ENCODE measurements at regions not wholly inside any gene's neighbourhood (a gene's known extent, or its start where the extent isn't known, plus 50 kb on each side); places are given as distances from the start of the nearest gene placed in this dataset.

DNA sequence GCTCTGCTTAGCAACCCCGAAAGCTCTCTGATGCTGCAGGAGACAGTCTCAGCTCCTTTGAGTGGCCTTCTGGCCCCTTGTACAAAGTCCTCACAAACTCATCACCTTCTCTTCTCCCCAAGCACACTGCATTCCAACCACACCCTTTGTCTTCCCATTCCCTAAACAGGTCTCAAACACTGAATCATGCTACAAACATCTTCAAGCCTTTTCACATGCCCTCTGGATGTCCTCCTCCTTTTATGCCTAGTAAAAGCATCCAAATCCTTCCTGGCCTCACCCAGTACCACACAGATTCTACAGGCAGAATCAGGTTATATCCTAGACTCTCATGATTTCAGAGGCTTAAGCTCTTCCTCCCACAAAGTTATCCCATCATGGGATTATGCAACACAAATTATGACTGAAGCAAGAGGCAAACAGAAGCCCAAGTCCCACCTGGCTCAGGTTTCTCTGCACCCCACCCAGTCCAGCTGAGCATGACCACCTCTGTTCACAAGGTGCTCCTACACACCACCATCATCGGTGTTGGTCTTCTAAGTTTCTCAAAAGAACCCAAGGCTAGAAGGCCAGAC lies 61.4 kb upstream of the PCED1B start:
- DNase-seq = no peak
- intact Hi-C loops (cut with DNase I) = no loop called here

DNA sequence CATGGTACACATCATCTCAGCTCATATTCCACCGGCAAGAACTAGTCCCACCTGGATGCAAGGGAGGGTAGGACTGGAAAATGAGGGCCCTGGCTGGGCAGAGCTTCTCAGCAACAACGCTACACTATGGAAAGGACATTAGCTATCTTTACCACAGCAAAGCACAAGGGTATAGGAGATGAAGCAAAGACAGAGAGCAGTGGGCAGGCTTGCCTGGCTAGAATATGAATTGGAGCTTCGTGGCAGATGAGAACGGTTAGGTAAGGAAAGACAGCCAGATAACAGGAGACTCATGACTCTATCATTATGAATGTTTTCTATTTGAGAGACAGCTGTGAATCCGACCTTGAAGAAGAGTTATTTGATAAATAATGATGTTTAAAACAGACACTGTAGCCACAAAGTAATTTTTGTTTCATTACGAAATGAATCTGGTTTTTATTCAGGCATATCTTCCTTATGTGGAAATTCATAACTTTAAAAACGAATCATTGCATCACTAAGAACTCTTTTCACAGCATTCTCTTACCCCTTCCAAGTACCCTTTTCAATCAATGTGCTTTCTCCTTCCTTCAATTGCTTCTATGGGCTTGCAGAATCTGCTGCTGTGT lies 59.1 kb upstream of the PCED1B start:
- no peak for DNase-seq
- intact Hi-C loops (cut with DNase I) = loop anchor here (10.0 kb wide), 1 partner anchor 346 kb away; no protein-coding TSS in a partner anchor

DNA sequence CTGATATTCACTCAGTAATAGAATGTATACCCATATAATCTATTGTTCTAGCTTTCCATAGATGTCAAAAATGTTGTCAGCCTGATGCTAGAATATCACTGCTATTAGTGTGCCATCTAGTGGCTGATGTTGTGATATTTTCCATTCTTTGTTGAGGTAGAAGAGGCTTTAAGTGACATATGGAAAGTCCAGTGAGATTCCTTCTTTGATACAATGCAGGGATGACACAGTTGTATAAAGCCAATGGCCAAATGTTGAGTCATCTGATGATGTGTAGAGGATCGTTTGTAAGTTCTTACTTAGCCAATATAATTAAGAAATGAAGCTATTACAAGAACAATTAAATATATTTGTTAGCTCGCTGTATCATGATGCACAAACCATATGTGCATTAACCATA lies 58.1 kb upstream of the PCED1B start:
- intact Hi-C loops (cut with DNase I) = loop anchor here (10.0 kb wide), 1 partner anchor 346 kb away; no protein-coding TSS in a partner anchor
- peak in 9 of 42 donors; percentile 11 to 64 (median 22) for DNase-seq

DNA sequence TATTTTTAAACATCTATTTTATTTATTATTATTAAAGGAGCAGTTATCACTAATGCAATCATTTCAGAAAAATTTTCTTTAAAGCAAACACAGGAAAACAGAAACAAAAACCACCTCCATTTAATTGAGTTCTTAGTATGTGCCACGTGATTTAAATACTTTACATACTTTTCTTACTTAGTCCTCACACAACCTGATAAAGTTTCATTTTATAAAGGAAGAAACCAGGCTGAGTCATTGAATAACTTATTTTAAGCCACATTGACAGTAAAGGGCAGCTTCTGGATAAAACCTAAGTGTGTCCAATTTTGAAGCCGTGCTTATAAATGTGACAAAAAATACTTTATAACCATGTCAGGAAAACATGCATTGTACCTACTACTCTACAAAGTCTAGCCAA lies 57.1 kb upstream of the PCED1B start:
- intact Hi-C loops (cut with DNase I) = loop anchor here (10.0 kb wide), 1 partner anchor 347 kb away; no protein-coding TSS in a partner anchor
- DNase-seq = no peak

DNA sequence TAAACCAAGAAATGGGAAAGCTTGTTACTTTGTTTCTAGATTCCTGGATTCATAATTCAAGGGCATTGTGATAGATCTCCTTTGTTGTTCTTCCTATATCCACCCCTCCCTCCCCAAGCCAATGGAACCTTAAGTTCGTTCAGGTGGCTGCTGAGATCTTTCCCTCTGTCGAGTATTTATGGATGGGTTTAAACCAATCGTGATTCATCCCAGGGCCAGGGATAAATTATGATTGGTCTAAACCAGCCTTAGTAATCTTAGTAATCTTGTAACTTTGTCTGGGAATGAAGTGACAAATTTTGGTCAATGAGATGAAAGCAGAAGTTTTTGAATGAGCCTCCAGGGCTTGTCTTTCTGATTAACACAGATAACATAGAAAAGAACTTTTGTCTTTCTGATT lies 56.1 kb upstream of the PCED1B start:
- DNase-seq = no peak
- intact Hi-C loops (cut with DNase I) = loop anchor here (10.0 kb wide), 1 partner anchor 349 kb away; no protein-coding TSS in a partner anchor

DNA sequence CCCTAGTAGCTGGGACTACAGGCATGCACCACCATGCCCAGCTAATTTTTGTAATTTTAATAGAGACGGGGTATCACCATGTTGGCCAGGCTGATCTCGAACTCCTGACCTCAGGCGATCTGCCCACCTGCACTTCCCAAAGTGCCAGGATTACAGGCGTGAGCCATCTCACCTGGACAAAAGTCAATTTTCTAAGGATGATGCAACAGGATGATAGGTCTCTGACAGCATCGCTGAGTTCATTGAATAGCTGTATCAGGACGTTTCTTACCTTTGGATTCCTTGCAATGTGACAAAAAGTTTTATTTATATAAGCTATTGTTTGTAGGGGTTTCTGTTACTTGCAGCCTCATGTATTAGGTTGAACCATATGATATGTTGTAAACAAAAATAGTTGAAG lies 55.5 kb upstream of the PCED1B start:
- DNase-seq = no peak
- intact Hi-C loops (cut with DNase I) = loop anchor here (10.0 kb wide), 1 partner anchor 349 kb away; no protein-coding TSS in a partner anchor

DNA sequence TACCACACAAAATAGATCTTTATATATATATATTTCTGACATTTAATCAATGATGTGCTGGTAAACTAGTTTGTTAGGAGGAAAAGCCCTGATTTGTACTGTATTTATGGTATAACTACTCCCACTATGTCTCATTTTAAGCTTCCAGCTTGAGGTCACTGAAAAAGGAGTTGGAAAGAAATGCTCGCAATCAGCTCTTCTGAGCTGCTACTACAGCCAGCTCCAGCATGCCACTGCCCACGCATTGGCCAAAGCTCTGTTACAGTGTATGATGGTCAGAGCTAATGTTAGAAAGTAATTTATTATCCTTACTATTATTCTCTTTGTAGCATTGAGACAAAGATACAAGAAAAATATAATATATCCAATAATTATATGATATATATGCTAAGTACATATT lies 55.0 kb upstream of the PCED1B start:
- no peak for DNase-seq
- intact Hi-C loops (cut with DNase I) = loop anchor here (10.0 kb wide), 1 partner anchor 350 kb away; no protein-coding TSS in a partner anchor

DNA sequence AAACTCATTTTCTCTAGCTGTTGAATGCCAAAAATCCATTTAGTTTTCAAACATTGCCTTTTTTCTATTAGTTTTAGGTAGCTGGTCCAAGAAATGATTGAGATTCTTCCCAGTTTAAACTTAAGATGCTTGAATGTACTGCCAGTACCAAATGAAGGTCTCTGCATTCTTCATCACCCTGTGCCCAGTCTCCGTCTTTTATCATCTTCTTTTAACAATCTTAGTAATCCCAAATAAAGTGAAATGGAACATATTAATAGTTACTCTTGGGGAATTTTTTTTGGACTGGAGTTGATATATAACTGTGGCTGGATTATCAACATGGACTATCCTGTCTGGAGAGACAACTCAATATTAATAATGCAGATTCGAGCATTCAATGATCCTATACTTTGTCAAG lies 54.1 kb upstream of the PCED1B start:
- intact Hi-C loops (cut with DNase I) = loop anchor here (10.0 kb wide), 1 partner anchor 351 kb away; no protein-coding TSS in a partner anchor

DNA sequence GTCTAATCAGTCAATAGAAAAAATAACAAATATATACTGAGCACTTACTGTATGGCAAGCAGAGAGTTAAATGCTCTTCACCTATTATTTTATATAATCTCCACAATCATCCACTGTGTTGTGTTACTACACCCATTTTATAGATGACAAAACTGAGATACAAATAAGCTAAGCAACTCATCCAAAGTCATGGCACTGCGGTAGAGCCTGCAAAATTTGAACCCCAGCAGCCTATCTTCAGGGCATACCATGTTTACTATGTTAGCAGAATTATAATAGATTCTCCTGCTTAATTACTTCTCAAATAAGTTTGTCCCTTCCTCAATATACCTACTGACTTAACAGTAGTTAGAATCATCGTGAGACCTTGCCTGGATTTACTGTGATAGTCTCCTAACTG lies 53.6 kb upstream of the PCED1B start:
- DNase-seq = no peak
- intact Hi-C loops (cut with DNase I) = loop anchor here (10.0 kb wide), 1 partner anchor 351 kb away; no protein-coding TSS in a partner anchor

More for the DNA sequence above, 54.1 kb upstream of the PCED1B start:
- DNase-seq = no peak

DNA sequence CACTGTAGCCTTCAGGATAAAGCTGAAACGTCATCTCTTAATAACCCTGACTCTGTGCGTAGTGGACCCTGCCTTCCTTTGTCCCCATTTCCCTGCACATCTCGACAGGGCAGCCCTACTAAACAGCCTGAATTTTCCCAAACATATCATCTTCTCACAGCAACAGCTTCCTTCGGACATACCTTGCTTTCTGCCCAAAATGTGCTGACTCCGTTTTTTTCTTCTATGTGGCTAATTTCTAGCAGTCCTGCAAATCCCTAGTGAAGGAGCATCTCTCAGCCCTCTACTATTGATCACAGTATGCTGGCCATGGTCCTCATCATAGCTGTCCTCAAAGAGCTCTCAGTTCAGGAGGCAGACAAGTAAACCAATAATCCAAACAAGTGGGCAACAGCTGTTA lies 53.1 kb upstream of the PCED1B start:
- intact Hi-C loops (cut with DNase I) = loop anchor here (10.0 kb wide), 1 partner anchor 351 kb away; no protein-coding TSS in a partner anchor

More for the DNA sequence above, 53.1 kb upstream of the PCED1B start:
- no peak for DNase-seq
